ENCODE measurements at regions not wholly inside any gene's neighbourhood (a gene's known extent, or its start where the extent isn't known, plus 50 kb on each side); places are given as distances from the start of the nearest gene placed in this dataset.
A peak's percentile ranks its signal among the peaks of the same experiment; 100 is the strongest.

DNA sequence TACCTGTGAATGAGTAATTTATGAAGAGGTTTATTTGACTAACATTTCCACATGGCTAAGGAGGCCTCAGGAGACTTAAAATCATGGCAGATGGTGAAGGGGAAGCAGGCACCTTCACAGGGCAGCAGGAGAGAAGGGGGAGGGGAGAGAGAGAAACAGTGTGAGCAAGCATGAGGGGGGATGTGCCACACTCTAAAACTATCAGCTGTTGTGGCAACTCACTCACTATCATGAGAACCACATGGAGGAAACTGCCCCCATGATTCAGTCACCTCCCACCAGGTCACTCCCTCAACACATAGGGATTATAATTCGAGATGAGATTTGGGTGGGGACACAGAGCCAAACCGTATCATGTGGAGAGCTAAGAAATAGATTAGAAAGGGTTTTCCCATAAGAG lies 309.0 kb downstream of the RDH14 start:
- Histone ChIP-seq H3K56ac (ENCODE audit: insufficient read length, low read depth, low read length) (no peak overlapping the region), H3K27me3 (ENCODE audit: insufficient read depth, low read length) (no peaks in the 10 kb centered on the region), H2AFZ (ENCODE audit: low read length) (no peak overlapping the region), H4K91ac (ENCODE audit: insufficient read length, low read depth, low read length) (no peak overlapping the region), H3K9me3 (ENCODE audit: control insufficient read depth, low read depth, low read length) (no peaks in the 10 kb centered on the region), H3K4me2 (ENCODE audit: insufficient read depth, insufficient read length, low read length) (no peak overlapping the region), H2AK5ac (ENCODE audit: insufficient read length, low read length) (no peak overlapping the region), H3K79me2 (ENCODE audit: insufficient read depth, low read length) (no peaks in the 10 kb centered on the region), H3K23me2 (ENCODE audit: insufficient read length, low read depth, low read length, poor library complexity, severe bottlenecking) (no peaks in the 10 kb centered on the region), H3K18ac (ENCODE audit: insufficient read length, low read depth, low read length) (no peak overlapping the region), H3K79me1 (ENCODE audit: insufficient read depth, low read depth, low read length, poor library complexity, severe bottlenecking) (no peaks in the 10 kb centered on the region), H3K23ac (ENCODE audit: insufficient read length, low read depth, low read length) (no peak overlapping the region), H2BK5ac (ENCODE audit: insufficient read length, low read length) (no peak overlapping the region), H2BK20ac (ENCODE audit: low read depth, low read length, poor library complexity, severe bottlenecking) (no peak overlapping the region), H4K20me1 (ENCODE audit: control insufficient read depth, insufficient read depth, insufficient read length) (no peaks in the 10 kb centered on the region), H3K4me1 (ENCODE audit: insufficient read depth, low read length) (no peaks in the 10 kb centered on the region), H3K4ac (ENCODE audit: low read depth, low read length) (no peak overlapping the region), H3T11ph (ENCODE audit: low read length) (no peak overlapping the region), H3K9ac (ENCODE audit: extremely low read depth, insufficient read length, low read length) (no peak overlapping the region), H2BK12ac (ENCODE audit: insufficient read length, low read depth, low read length) (no peak overlapping the region), H3K27ac (ENCODE audit: insufficient read length, low read depth, low read length) (no peak overlapping the region), H3K14ac (ENCODE audit: insufficient read depth, low read length) (no peak overlapping the region), H4K5ac (ENCODE audit: insufficient read length, low read depth, low read length) (no peak overlapping the region), H4K8ac (replicated peaks; ENCODE audit: insufficient read length, low read depth, low read length) (no peak overlapping the region), H2BK15ac (ENCODE audit: low read depth, low read length) (no peak overlapping the region), H2BK120ac (ENCODE audit: low read depth, low read length, poor library complexity, severe bottlenecking) (no peak overlapping the region)
- Mint-ChIP-seq H3K36me3 (ENCODE audit: insufficient read depth in 1 of 3, low read depth in 3 of 3) (peaks cover 0 to 3% (median 2%) of the 10 kb centered on the region in 3 experiments; a peak in 2 of 7 replicates), H3K4me3 (no peak overlapping the region), H3K4me1 (peaks cover 16% of the 10 kb centered on the region in 2 experiments), H3K27me3 (ENCODE audit: low read depth) (no peaks in the 10 kb centered on the region), H3K27ac (peak overlapping the region in 1 of 3 experiments; percentile 24; a peak in 1 of 7 replicates), H3K9me3 (peaks cover 1 to 10% of the 10 kb centered on the region in 2 experiments; a peak in 4 of 5 replicates)
- DNase-seq: no peak
- no peak for TF ChIP-seq CTCF (conservative IDR thresholded peaks at IDR 0.05)
- no CpG with 5 or more reads among the region's 2 CpGs for WGBS (ENCODE audit: extremely low coverage, insufficient read length, low lambda C conversion rate)
